IMR-90 (cell line): ENCODE measurements at regions not wholly inside any gene's neighbourhood (a gene's known extent, or its start where the extent isn't known, plus 50 kb on each side); places are given as distances from the start of the nearest gene placed in this dataset.

Source experiments
- BHLHE40 ChIP-seq: fragments of 150-350 bp; IDR thresholded peaks from 2 replicates; pipeline ENCODE4 v1.6.1; 2016; ENCODE audit warnings: mild to moderate bottlenecking, low read depth, low read length
- CHD1 ChIP-seq: IDR thresholded peaks from 2 replicates; pipeline ENCODE4 v1.6.1; 2012; ENCODE audit warnings: low read depth, low read length, improper control_type of control experiment
- FOS ChIP-seq: fragments of 150-350 bp; IDR thresholded peaks from 2 replicates; pipeline ENCODE4 v1.6.1; 2016; ENCODE audit warnings: low read depth, low read length
- MAFK ChIP-seq: IDR thresholded peaks from 2 replicates; pipeline ENCODE4 v1.6.1; 2012; ENCODE audit warnings: low read depth, low read length, improper control_type of control experiment
- MAZ ChIP-seq: IDR thresholded peaks from 2 replicates; pipeline ENCODE4 v1.6.1; 2012; ENCODE audit warnings: low read depth, mild to moderate bottlenecking, low read length, improper control_type of control experiment, moderate library complexity, borderline replicate concordance
- NFE2L2 ChIP-seq: fragments of 150-350 bp; IDR thresholded peaks from 2 replicates; pipeline ENCODE4 v1.6.1; 2016; ENCODE audit warnings: low read depth, mild to moderate bottlenecking, low read length
- POLR2A ChIP-seq: IDR thresholded peaks from 2 replicates; pipeline ENCODE4 v1.6.1; 2012; ENCODE audit warnings: mild to moderate bottlenecking, low read depth, low read length
- RCOR1 ChIP-seq: IDR thresholded peaks from 2 replicates; pipeline ENCODE4 v1.6.1; 2012; ENCODE audit warnings: mild to moderate bottlenecking, low read length, improper control_type of control experiment; ENCODE audit not compliant: insufficient replicate concordance
- RFX5 ChIP-seq: IDR thresholded peaks from 2 replicates; pipeline ENCODE4 v1.8.0; 2012; ENCODE audit warnings: low read depth, mild to moderate bottlenecking, low read length, moderate library complexity
- SMC3 ChIP-seq: fragments of 150-350 bp; IDR thresholded peaks from 2 replicates; pipeline ENCODE4 v1.6.1; 2016; ENCODE audit warnings: low read depth, mild to moderate bottlenecking, antibody characterized with exemption, low read length, moderate library complexity
- TF ChIP-seq, protein P1 (sequence below): conservative IDR thresholded peaks from 2 replicates; pipeline ENCODE4 v1.5.1; 2012; ENCODE audit warnings: mild to moderate bottlenecking, low read depth, low read length, improper control_type of control experiment

DNA sequence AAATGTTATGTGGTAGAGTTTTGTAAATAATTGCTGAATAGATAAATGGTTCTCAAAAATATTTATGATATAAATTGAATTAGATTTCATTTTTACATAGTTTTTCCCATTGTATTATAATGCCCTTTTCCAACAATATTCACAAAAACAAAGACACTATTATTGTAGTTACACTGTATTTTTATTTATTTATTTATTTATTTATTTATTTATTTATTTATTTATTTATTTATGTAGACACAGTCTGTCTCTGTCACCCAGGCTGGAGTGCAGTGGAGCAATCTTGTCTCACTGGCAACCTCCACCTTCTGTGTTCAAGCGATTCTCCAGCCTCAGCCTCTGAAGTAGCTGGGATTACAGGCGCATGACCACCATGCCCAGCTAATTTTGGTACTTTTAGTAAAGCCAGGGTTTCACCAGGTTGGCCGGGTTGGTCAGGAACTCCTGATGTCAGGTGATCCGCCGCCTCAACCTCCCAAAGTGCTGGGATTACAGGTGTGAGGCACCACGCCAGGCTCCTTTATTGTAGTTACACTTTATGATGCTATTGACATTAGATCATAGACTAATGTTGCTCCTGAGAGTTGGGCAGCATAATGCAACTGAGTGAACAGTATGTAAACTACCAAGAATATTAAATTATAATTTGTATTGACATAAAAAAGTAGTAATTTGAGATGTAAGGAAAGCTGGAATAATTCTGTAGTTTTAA, 1430.0 kb upstream of the PRMT6 start:
- TF ChIP-seq, protein P1, sequence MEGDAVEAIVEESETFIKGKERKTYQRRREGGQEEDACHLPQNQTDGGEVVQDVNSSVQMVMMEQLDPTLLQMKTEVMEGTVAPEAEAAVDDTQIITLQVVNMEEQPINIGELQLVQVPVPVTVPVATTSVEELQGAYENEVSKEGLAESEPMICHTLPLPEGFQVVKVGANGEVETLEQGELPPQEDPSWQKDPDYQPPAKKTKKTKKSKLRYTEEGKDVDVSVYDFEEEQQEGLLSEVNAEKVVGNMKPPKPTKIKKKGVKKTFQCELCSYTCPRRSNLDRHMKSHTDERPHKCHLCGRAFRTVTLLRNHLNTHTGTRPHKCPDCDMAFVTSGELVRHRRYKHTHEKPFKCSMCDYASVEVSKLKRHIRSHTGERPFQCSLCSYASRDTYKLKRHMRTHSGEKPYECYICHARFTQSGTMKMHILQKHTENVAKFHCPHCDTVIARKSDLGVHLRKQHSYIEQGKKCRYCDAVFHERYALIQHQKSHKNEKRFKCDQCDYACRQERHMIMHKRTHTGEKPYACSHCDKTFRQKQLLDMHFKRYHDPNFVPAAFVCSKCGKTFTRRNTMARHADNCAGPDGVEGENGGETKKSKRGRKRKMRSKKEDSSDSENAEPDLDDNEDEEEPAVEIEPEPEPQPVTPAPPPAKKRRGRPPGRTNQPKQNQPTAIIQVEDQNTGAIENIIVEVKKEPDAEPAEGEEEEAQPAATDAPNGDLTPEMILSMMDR, result no peak
- TF ChIP-seq POLR2A (no peak), FOS (no peak), CHD1 (no peak), RCOR1 (no peak), MAFK (no peak), RFX5 (no peak), BHLHE40 (no peak), MAZ (no peak), SMC3 (no peak), NFE2L2 (no peak)
